B cell (primary cell): ENCODE measurements at regions not wholly inside any gene's neighbourhood (a gene's known extent, or its start where the extent isn't known, plus 50 kb on each side); places are given as distances from the start of the nearest gene placed in this dataset.

ENCODE experiments used
- ATAC-seq: fragments of 200-7000 bp; cut with Tn5 transposase; one replicate; pipeline ENCODE4 v1.10.0; 2021; ENCODE audit warnings: low read depth, mild to moderate bottlenecking, moderate number of reproducible peaks, moderate library complexity
- CTCF ChIA-PET: fragments of 350-600 bp; sonication (Branson Sonifier 250); formaldehyde crosslinking; loops from one replicate; lab custom pipeline; 2021; ENCODE audit warnings: antibody characterized with exemption, inconsistent platforms; lab: Charles Lee
- POLR2A ChIA-PET: fragments of 350-600 bp; sonication (Branson Sonifier 250); formaldehyde crosslinking; loops from one replicate; lab custom pipeline; 2021; ENCODE audit warnings: antibody characterized with exemption; lab: Charles Lee
- DNase-seq: peaks from one replicate; pipeline ENCODE4 v3.0.0; 2013
- H2AFZ ChIP-seq: 2 replicates; pipeline ENCODE4 v1.6.1; 2012; ENCODE audit warnings: mild to moderate bottlenecking, low read depth, low read length; ENCODE audit not compliant: insufficient read depth, poor library complexity, severe bottlenecking
- H3K27ac ChIP-seq, 2 donors: 1 replicate in 1 of 2; 2 replicates in 1 of 2; pipeline ENCODE4 v1.5.1; 2012 to 2013; ENCODE audit warnings: low read length in 2 of 2, mild to moderate bottlenecking in 2 of 2, moderate library complexity in 1 of 2
- H3K27me3 ChIP-seq, 4 experiments: fragments of 200-600 bp in 1 of 4; sonication (generic) in 1 of 4; replicated peaks in 1 of 4; 1 replicate in 2 of 4; 2 replicates in 2 of 4; pipeline versions ENCODE4 v1.6.1 to v1.7.0; 2013 to 2016; ENCODE audit warnings: low read length in 3 of 4, mild to moderate bottlenecking in 2 of 4, mixed read lengths in 1 of 4, moderate library complexity in 1 of 4; ENCODE audit not compliant: insufficient read depth in 4 of 4, control insufficient read depth in 3 of 4; ENCODE audit errors: control extremely low read depth in 1 of 4
- H3K36me3 ChIP-seq, 2 experiments: replicated peaks in 1 of 2; 1 replicate in 1 of 2; 2 replicates in 1 of 2; pipeline versions ENCODE4 v1.6.1 to v1.7.1; 2013; ENCODE audit warnings: low read length in 1 of 2; ENCODE audit not compliant: insufficient read depth in 2 of 2, control insufficient read depth in 1 of 2; ENCODE audit errors: control extremely low read depth in 1 of 2, extremely low read depth in 1 of 2
- H3K4me1 ChIP-seq, 2 donors: fragments of 200-600 bp in 1 of 2; sonication (generic) in 1 of 2; 1 replicate in 1 of 2; 2 replicates in 1 of 2; pipeline versions ENCODE4 v1.5.1 to v1.6.1; 2013 to 2017; ENCODE audit warnings: low read length in 2 of 2; ENCODE audit not compliant: control insufficient read depth in 2 of 2, insufficient read depth in 2 of 2
- H3K4me2 ChIP-seq: replicated peaks from 2 replicates; pipeline ENCODE3; 2012; ENCODE audit warnings: mild to moderate bottlenecking, low read depth, low read length; ENCODE audit not compliant: poor library complexity, severe bottlenecking
- H3K4me3 ChIP-seq, 5 experiments: fragments of 200-600 bp in 1 of 5; sonication (generic) in 1 of 5; 1 replicate in 3 of 5; 2 replicates in 2 of 5; pipeline versions ENCODE4 v1.5.1 to v1.7.0; 2011 to 2016; ENCODE audit warnings: low read length in 4 of 5, mild to moderate bottlenecking in 4 of 5, low read depth in 2 of 5, control low read depth in 1 of 5, moderate library complexity in 1 of 5; ENCODE audit not compliant: insufficient read depth in 1 of 5; ENCODE audit errors: control extremely low read depth in 1 of 5, extremely low read depth in 1 of 5
- H3K79me2 ChIP-seq: fragments of 200-600 bp; sonication (generic); one replicate; pipeline ENCODE4 v1.6.0; 2016; ENCODE audit warnings: low read length; ENCODE audit not compliant: control insufficient read depth, insufficient read depth
- H3K9ac ChIP-seq: fragments of 200-600 bp; sonication (generic); 2 replicates; pipeline ENCODE4 v1.6.1; 2017; ENCODE audit warnings: mild to moderate bottlenecking, low read length, moderate library complexity
- H3K9me3 ChIP-seq, 3 donors: one replicate each; pipeline versions ENCODE4 v1.6.1 to v1.7.1; 2013; ENCODE audit warnings: low read length in 2 of 3; ENCODE audit not compliant: control insufficient read depth in 2 of 3, insufficient read depth in 1 of 3; ENCODE audit errors: control extremely low read depth in 1 of 3
- H4K20me1 ChIP-seq: 2 replicates; pipeline ENCODE4 v1.6.0; 2012; ENCODE audit warnings: mild to moderate bottlenecking, low read length; ENCODE audit not compliant: insufficient read depth, control insufficient read depth, poor library complexity, severe bottlenecking
- H3K27ac Mint-ChIP-seq: one replicate; pipeline ENCODE4 v1.8.0; 2021; ENCODE audit warnings: mixed read lengths
- H3K27me3 Mint-ChIP-seq: one replicate; pipeline ENCODE4 v1.8.0; 2021; ENCODE audit warnings: mixed read lengths
- H3K4me1 Mint-ChIP-seq: one replicate; pipeline ENCODE4 v1.8.0; 2021; ENCODE audit warnings: mixed read lengths
- H3K4me3 Mint-ChIP-seq: one replicate; pipeline ENCODE4 v1.8.0; 2021; ENCODE audit warnings: mixed read lengths
- H3K9me3 Mint-ChIP-seq: one replicate; pipeline ENCODE4 v1.8.0; 2022; ENCODE audit warnings: mixed read lengths; ENCODE audit not compliant: insufficient read depth
- EZH2 ChIP-seq: IDR thresholded peaks from 2 replicates; pipeline ENCODE4 v1.6.1; 2012; ENCODE audit warnings: borderline replicate concordance, low read depth, mild to moderate bottlenecking, moderate library complexity, low read length; ENCODE audit not compliant: insufficient read depth, poor library complexity, severe bottlenecking
- WGBS: methylation state at CpG from one replicate; pipeline ENCODE4 v1.1.5; 2013; ENCODE audit warnings: missing lambda C conversion rate; ENCODE audit not compliant: insufficient coverage; 5-methylcytosine and 5-hydroxymethylcytosine counted together
- intact Hi-C: fragments of 100-400 bp; cut with micrococcal nuclease; formaldehyde crosslinking; loops from one replicate; pipeline ENCODE4 v1.10.0; 2022
- TF ChIP-seq, protein P1 (sequence below): fragments of 200-600 bp; IDR thresholded peaks from one replicate; pipeline ENCODE4 v1.8.0; 2022; ENCODE audit warnings: antibody characterized with exemption, mild to moderate bottlenecking

GRCh38 chr6:169921853-169922824, 170.7 kb downstream of the ERMARD start:
- Mint-ChIP-seq H3K27me3 (peaks cover 5% of the 10 kb centered on the region), H3K9me3 (no peaks in the 10 kb centered on the region), H3K4me1 (no peaks in the 10 kb centered on the region), H3K27ac (no peak overlapping the region), H3K4me3 (no peak overlapping the region)
- ATAC-seq (no peak), DNase-seq (no peak)
- 56% methylated on average over 33 of the region's 34 CpGs for WGBS
- intact Hi-C loops, result no loop called here
- Histone ChIP-seq H4K20me1 (no peaks in the 10 kb centered on the region), H3K27me3 (no peaks in the 10 kb centered on the region), H3K27ac (no peak overlapping the region), H3K4me3 (no peak overlapping the region), H3K36me3 (no peaks in the 10 kb centered on the region), H3K79me2 (no peaks in the 10 kb centered on the region), H2AFZ (no peak overlapping the region), H3K9ac (no peak overlapping the region), H3K9me3 (peaks cover 0 to 13% (median 0%) of the 10 kb centered on the region in 3 donors), H3K4me2 (no peak overlapping the region), H3K4me1 (no peaks in the 10 kb centered on the region)
- no peak for TF ChIP-seq EZH2
- TF ChIP-seq, protein P1, sequence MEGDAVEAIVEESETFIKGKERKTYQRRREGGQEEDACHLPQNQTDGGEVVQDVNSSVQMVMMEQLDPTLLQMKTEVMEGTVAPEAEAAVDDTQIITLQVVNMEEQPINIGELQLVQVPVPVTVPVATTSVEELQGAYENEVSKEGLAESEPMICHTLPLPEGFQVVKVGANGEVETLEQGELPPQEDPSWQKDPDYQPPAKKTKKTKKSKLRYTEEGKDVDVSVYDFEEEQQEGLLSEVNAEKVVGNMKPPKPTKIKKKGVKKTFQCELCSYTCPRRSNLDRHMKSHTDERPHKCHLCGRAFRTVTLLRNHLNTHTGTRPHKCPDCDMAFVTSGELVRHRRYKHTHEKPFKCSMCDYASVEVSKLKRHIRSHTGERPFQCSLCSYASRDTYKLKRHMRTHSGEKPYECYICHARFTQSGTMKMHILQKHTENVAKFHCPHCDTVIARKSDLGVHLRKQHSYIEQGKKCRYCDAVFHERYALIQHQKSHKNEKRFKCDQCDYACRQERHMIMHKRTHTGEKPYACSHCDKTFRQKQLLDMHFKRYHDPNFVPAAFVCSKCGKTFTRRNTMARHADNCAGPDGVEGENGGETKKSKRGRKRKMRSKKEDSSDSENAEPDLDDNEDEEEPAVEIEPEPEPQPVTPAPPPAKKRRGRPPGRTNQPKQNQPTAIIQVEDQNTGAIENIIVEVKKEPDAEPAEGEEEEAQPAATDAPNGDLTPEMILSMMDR, result no peak
- POLR2A ChIA-PET, result no interaction called here
- CTCF ChIA-PET, result no interaction called here

- POLR2A ChIA-PET, result no interaction called here
- H3K9ac ChIP-seq, result no peak overlapping the region
- Mint-ChIP-seq H3K27ac (no peak overlapping the region), H3K4me1 (no peaks in the 10 kb centered on the region), H3K27me3 (peaks cover 5% of the 10 kb centered on the region), H3K4me3 (no peak overlapping the region), H3K9me3 (no peaks in the 10 kb centered on the region)
- H3K4me1 ChIP-seq, result no peaks in the 10 kb centered on the region
- ATAC-seq (no peak), DNase-seq (no peak)
- no peak overlapping the region for H3K27ac ChIP-seq
- 72% methylated on average over 20 of the region's 20 CpGs for WGBS
- no peaks in the 10 kb centered on the region for H4K20me1 ChIP-seq
- TF ChIP-seq, protein P1, result no peak
- TF ChIP-seq EZH2, result no peak
- H3K27me3 ChIP-seq, result no peaks in the 10 kb centered on the region
- H3K4me2 ChIP-seq, result no peak overlapping the region
- H2AFZ ChIP-seq, result no peak overlapping the region
- H3K79me2 ChIP-seq, result no peaks in the 10 kb centered on the region
- no peaks in the 10 kb centered on the region for H3K36me3 ChIP-seq
- H3K9me3 ChIP-seq, result peaks cover 0 to 9% (median 0%) of the 10 kb centered on the region in 3 donors
- CTCF ChIA-PET, result no interaction called here
- H3K4me3 ChIP-seq, result no peak overlapping the region
- intact Hi-C loops, result no loop called here
These were observed 169.8 kb downstream of the ERMARD start for GRCh38 chr6:169921217-169921616.
